GM18505 (cell line): ENCODE measurements at regions not wholly inside any gene's neighbourhood (a gene's known extent, or its start where the extent isn't known, plus 50 kb on each side); places are given as distances from the start of the nearest gene placed in this dataset.

Experiments
- ATAC-seq: cut with Tn5 transposase; IDR thresholded peaks from one replicate; pipeline ENCODE4 v1.9.1; 2021; ENCODE audit not compliant: unreplicated experiment
- POLR2A ChIP-seq: IDR thresholded peaks from 4 replicates; pipeline ENCODE4 v1.6.1; 2011; ENCODE audit warnings: borderline replicate concordance; ENCODE audit not compliant: insufficient read depth, insufficient read length; ENCODE audit errors: extremely low read depth

DNA sequence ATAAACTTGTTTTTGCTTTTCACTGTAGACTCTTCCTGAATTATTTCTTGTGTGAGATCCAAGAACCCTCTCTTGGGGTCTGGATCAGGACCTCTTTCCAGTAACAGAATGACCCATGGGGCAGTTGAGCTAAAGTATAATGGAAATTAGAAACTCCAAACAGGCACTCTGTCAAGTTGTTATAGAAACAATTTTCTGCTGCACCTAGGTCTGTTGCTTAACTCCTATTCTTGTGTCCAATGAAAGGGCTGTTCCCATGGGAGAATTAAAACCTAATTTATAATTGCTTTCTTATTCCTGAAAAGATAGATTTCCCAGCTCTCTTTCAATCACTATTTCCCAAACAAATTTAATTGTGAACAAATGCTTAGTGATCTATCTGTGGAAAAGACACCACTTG, 1341.3 kb upstream of the PIK3C3 start:
- no peak for ATAC-seq

DNA sequence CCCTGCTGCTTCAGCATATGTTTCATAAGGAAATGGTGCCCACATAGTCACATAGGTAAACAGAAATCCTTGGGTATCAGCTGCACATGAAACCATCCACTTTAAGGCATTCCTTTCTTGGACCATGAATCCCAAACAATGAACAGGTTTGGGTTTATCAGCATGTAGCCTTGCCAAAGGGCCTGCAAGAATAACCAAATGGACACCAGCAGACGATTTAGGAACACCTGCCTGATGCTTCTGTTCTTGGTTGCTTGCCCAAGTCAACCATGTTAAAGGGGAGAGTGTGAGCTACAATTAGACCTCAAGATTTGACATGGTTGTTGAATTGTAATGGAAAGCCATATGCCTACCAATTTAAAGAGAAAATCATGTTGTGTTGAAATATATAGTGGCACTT, 1342.7 kb upstream of the PIK3C3 start:
- TF ChIP-seq POLR2A = no peak
- no peak for ATAC-seq

More for the DNA sequence above, 1341.3 kb upstream of the PIK3C3 start:
- no peak for TF ChIP-seq POLR2A

- TF ChIP-seq POLR2A = no peak
- no peak for ATAC-seq
Measured at GRCh38 chr18:40608226-40608625, 1346.8 kb upstream of the PIK3C3 start.

- no peak for ATAC-seq
- no peak for TF ChIP-seq POLR2A
Measured at GRCh38 chr18:40607542-40608148, 1347.4 kb upstream of the PIK3C3 start.

- no peak for TF ChIP-seq POLR2A
- ATAC-seq = no peak
Measured at GRCh38 chr18:40606996-40607395, 1348.0 kb upstream of the PIK3C3 start.

- ATAC-seq = no peak
- TF ChIP-seq POLR2A = no peak
Measured at GRCh38 chr18:40583671-40584070, 1371.4 kb upstream of the PIK3C3 start.

DNA sequence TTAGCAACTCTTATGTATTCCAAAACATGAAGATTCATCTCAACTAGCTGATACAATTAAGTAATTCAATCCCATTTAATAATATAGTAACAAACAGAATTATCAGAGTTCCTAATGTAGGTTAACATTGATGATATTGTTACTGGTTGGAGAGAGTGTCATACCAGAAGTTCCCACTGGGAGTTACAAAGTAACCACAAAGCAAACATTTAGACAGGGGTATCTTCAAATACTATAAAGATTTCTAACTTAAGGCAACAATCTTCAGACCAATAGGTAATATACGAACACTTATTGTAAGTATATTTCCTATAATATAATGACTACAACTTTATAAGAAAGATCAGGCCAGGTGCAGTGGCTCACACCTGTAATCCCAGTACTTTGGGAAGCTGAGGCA, 1372.9 kb upstream of the PIK3C3 start:
- no peak for TF ChIP-seq POLR2A
- ATAC-seq = no peak

DNA sequence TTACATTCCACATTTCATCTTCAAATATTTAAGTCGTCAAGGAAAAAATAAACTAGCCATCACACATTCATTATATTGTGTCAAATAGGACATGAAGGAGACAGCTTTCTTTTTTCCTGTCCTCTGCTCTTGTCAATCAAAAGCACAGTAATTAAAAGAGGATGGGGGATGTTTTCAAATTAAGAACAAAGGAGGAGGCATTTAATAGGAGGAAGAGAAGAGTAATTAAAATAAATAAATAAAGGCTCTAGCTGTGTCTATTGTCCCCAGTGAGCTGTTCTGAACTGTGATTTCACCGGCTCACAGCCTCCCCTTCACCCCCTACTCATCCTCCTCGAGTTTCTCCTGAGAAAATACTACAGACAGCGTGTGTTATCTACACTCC, 1377.1 kb upstream of the PIK3C3 start:
- ATAC-seq = no peak
- TF ChIP-seq POLR2A = no peak

- TF ChIP-seq POLR2A = no peak
- ATAC-seq = no peak
Measured at GRCh38 chr18:40577239-40577980, 1377.6 kb upstream of the PIK3C3 start.

- ATAC-seq = no peak
- TF ChIP-seq POLR2A = no peak
Measured at GRCh38 chr18:40576507-40577115, 1378.4 kb upstream of the PIK3C3 start.

DNA sequence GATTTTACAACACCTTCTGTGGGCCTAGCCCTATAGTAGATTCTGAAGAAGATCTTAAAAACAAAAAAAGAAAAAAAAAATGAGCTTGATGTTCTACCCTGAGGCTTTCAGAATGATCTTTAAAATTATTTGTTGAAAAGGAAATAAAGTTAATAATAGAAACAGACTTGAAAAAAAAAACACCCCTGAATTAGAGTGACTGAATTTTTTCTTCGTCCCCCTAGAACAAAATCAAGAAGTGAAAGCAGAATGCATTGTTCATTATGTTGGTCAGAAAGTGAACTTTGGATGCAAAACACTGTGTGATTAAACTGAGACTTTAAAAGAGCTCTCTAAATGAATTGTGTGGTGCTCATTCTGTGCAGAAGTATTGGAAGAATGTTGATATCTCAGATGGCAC, 1384.4 kb upstream of the PIK3C3 start:
- no peak for ATAC-seq
- TF ChIP-seq POLR2A = no peak

DNA sequence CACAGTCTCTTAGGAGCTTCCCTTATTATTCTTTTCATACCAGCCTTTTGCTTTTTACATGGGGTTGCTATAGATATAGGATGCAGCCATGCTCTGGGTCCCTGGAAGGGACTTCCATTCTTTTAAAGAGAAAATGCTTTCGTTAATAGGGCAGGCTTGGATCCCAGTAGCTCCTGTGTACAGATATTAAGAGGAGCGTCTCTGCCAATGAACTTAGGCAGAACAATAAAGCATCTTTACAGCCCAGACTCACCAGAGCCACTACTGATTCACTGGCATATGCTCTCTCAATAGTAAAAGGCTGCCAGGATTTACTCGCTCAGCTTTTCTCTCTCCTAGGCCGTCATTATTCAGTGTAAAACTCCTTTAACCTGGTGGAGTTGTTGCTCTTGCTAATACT, 1385.4 kb upstream of the PIK3C3 start:
- TF ChIP-seq POLR2A = no peak
- no peak for ATAC-seq

GRCh38 chr18:40566510-40566844, 1388.6 kb upstream of the PIK3C3 start:
- no peak for TF ChIP-seq POLR2A
- no peak for ATAC-seq

- ATAC-seq = no peak
- no peak for TF ChIP-seq POLR2A
Measured at GRCh38 chr18:40565805-40566509, 1389.1 kb upstream of the PIK3C3 start.

DNA sequence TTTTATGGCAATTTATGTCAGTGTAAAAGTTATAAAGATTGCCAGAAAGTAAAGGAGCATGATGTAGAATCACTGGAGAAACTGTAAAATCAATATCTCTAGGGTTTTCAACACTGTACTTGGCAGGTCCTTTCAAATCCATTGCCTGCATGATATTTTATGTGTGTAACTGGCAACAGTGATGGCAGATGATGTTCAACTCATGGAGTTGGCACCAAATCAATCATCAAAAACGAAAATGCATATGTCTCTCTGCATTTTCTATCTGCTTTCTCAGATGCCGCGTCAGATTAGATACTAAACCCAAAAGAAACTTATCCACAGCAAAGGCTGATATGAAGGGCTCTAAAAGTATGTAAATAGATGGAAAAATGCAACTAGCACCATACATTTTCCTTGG, 1395.5 kb upstream of the PIK3C3 start:
- no peak for ATAC-seq
- TF ChIP-seq POLR2A = no peak
